ENCODE measurements at regions not wholly inside any gene's neighbourhood (a gene's known extent, or its start where the extent isn't known, plus 50 kb on each side); places are given as distances from the start of the nearest gene placed in this dataset.

- H3K4me3 ChIP-seq (ENCODE audit: control insufficient read depth in 1 of 2, extremely low read depth in 1 of 2, low read length in 1 of 2): no peak overlapping the region
- no peaks in the 10 kb centered on the region for H3K27me3 ChIP-seq (replicated peaks in 1 of 2; ENCODE audit: control insufficient read depth in 2 of 2, extremely low read depth in 1 of 2, insufficient read depth in 2 of 2, low read length in 1 of 2)
- H3K4me1 ChIP-seq (ENCODE audit: control insufficient read depth in 1 of 2, extremely low read depth in 1 of 2, insufficient read depth in 2 of 2, low read length in 2 of 2): no peaks in the 10 kb centered on the region
- H3K9me3 Mint-ChIP-seq: peaks cover 7 to 24% (median 12%) of the 10 kb centered on the region in 3 donors
- no peak overlapping the region for H3K27ac ChIP-seq (ENCODE audit: low read length)
- no peaks in the 10 kb centered on the region for H3K36me3 ChIP-seq (ENCODE audit: control insufficient read depth in 2 of 2, extremely low read depth in 1 of 2, insufficient read depth in 1 of 2, low read length in 1 of 2)
- ChIA-PET POLR2A (no interaction called here), CTCF (interaction anchor here in 1 of 2 donors (1.0 kb wide), 1 partner anchor 12 kb away, joined by 3 read pairs; no protein-coding TSS in a partner anchor)
- no peak for DNase-seq
- no peak overlapping the region for H3K4me3 Mint-ChIP-seq
- no peaks in the 10 kb centered on the region for H3K9me3 ChIP-seq
- H3K4me1 Mint-ChIP-seq: peaks cover 0 to 2% (median 0%) of the 10 kb centered on the region in 3 donors
- no peaks in the 10 kb centered on the region for H3K27me3 Mint-ChIP-seq
- WGBS (ENCODE audit: insufficient coverage): no CpG with 5 or more reads among the region's 1 CpG
- H3K36me3 Mint-ChIP-seq: peaks cover 9% of the 10 kb centered on the region
- no peak for ATAC-seq (replicated peaks in 1 of 4)
- H3K27ac Mint-ChIP-seq: no peak overlapping the region
These were observed 165.2 kb upstream of the SAMSN1 start for GRCh38 chr21:14711287-14711686.

DNA sequence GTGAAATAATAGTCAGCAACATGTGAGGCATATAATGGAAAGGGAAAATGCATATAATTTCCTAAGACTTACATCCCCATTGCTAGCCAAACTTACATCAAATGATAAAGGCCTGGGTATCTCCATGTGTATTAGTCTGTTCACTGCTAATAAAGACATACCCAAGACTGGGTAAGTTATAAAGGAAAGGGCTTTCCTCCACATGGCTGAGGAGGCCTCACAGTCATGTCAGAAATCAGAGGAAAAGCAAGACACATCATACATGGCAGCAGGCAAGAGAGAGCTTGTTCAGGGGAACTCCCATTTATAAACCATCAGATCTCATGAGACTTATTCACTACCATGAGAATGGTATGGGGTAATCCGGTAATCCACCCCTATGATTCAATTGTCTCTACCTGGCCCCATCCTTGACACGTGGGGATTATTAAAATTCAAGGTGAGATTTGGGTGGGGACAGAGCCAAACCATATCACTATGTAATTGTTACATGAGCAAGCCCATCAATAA is 161.5 kb upstream of the SAMSN1 start:
- H3K9me3 Mint-ChIP-seq: peaks cover 7 to 15% (median 9%) of the 10 kb centered on the region in 3 donors
- no peaks in the 10 kb centered on the region for H3K9me3 ChIP-seq
- no peak for ATAC-seq (replicated peaks in 1 of 4)
- no peak for DNase-seq
- H3K4me1 ChIP-seq (ENCODE audit: control insufficient read depth in 1 of 2, extremely low read depth in 1 of 2, insufficient read depth in 2 of 2, low read length in 2 of 2): no peaks in the 10 kb centered on the region
- H3K27me3 ChIP-seq (replicated peaks in 1 of 2; ENCODE audit: control insufficient read depth in 2 of 2, extremely low read depth in 1 of 2, insufficient read depth in 2 of 2, low read length in 1 of 2): no peaks in the 10 kb centered on the region
- H3K27ac ChIP-seq (ENCODE audit: low read length): no peak overlapping the region
- H3K36me3 Mint-ChIP-seq: peaks cover 5% of the 10 kb centered on the region
- H3K4me3 Mint-ChIP-seq: no peak overlapping the region
- POLR2A ChIA-PET: interaction anchor here in 1 of 2 donors (0.9 kb wide), 1 partner anchor 9 kb away, joined by 3 read pairs; no protein-coding TSS in a partner anchor
- H3K4me3 ChIP-seq (ENCODE audit: control insufficient read depth in 1 of 2, extremely low read depth in 1 of 2, low read length in 1 of 2): no peak overlapping the region
- peaks cover 0 to 2% (median 0%) of the 10 kb centered on the region in 3 donors for H3K4me1 Mint-ChIP-seq
- H3K27me3 Mint-ChIP-seq: no peaks in the 10 kb centered on the region
- H3K36me3 ChIP-seq (ENCODE audit: control insufficient read depth in 2 of 2, extremely low read depth in 1 of 2, insufficient read depth in 1 of 2, low read length in 1 of 2): no peaks in the 10 kb centered on the region
- H3K27ac Mint-ChIP-seq: no peak overlapping the region
- no CpG with 5 or more reads among the region's 2 CpGs for WGBS (ENCODE audit: insufficient coverage)
- CTCF ChIA-PET: no interaction called here

DNA sequence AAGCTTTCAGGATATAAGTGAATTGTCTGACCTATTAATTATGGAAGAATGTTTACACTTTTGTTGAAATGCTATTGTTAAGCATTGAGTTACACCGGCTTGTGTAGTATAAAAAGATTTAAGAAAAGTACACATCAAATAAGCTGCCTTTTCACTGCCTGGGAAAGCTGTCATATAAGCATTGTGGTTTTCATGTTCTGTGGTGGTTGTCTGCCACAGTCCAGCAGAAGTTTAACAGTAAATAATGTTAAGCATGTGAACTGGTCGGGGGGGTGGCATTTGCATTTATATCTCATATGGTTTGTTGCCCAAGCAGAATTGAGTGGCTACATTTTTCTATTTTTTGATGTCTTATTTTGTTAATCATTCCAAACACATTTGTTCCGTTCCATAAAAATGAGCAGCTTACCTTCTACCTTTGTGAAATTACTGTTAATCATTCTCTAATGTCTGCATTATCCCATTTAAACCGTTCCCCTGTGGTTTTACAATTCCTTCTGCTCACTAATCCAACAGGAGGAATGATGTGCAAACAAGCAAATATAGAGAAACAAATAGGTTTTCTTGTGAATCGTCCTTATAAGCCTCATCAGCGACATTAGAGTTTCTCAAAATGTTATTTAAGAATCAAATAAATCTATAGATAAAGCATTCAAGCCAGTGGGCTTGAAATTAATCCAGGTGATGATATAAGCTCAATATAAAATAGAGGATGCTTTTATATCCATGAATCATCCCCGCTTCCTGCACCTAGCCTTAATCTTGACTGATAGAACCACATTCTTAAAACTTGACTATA is 160.8 kb upstream of the SAMSN1 start:
- CTCF ChIA-PET: interaction anchor here in 1 of 2 donors (0.6 kb wide), 1 partner anchor 18 kb away, joined by 3 read pairs; no protein-coding TSS in a partner anchor
- Mint-ChIP-seq H3K27ac (no peak overlapping the region), H3K36me3 (peaks cover under 1% of the 10 kb centered on the region), H3K9me3 (peaks cover 2 to 9% (median 4%) of the 10 kb centered on the region in 3 donors), H3K4me1 (peaks cover 0 to 2% (median 0%) of the 10 kb centered on the region in 3 donors), H3K4me3 (no peak overlapping the region), H3K27me3 (no peaks in the 10 kb centered on the region)
- Histone ChIP-seq H3K9me3 (no peaks in the 10 kb centered on the region), H3K36me3 (ENCODE audit: control insufficient read depth in 2 of 2, extremely low read depth in 1 of 2, insufficient read depth in 1 of 2, low read length in 1 of 2) (no peaks in the 10 kb centered on the region), H3K27me3 (replicated peaks in 1 of 2; ENCODE audit: control insufficient read depth in 2 of 2, extremely low read depth in 1 of 2, insufficient read depth in 2 of 2, low read length in 1 of 2) (no peaks in the 10 kb centered on the region), H3K27ac (ENCODE audit: low read length) (no peak overlapping the region), H3K4me3 (ENCODE audit: control insufficient read depth in 1 of 2, extremely low read depth in 1 of 2, low read length in 1 of 2) (no peak overlapping the region), H3K4me1 (ENCODE audit: control insufficient read depth in 1 of 2, extremely low read depth in 1 of 2, insufficient read depth in 2 of 2, low read length in 2 of 2) (no peaks in the 10 kb centered on the region)
- WGBS (ENCODE audit: insufficient coverage): no CpG with 5 or more reads among the region's 7 CpGs
- POLR2A ChIA-PET: interaction anchor here in 1 of 2 donors (0.6 to 0.9 kb wide), 2 partner anchors 8 to 32 kb away, joined by 3 read pairs; no protein-coding TSS in a partner anchor
- DNase-seq (no peak), ATAC-seq (replicated peaks in 1 of 4) (no peak)

DNA sequence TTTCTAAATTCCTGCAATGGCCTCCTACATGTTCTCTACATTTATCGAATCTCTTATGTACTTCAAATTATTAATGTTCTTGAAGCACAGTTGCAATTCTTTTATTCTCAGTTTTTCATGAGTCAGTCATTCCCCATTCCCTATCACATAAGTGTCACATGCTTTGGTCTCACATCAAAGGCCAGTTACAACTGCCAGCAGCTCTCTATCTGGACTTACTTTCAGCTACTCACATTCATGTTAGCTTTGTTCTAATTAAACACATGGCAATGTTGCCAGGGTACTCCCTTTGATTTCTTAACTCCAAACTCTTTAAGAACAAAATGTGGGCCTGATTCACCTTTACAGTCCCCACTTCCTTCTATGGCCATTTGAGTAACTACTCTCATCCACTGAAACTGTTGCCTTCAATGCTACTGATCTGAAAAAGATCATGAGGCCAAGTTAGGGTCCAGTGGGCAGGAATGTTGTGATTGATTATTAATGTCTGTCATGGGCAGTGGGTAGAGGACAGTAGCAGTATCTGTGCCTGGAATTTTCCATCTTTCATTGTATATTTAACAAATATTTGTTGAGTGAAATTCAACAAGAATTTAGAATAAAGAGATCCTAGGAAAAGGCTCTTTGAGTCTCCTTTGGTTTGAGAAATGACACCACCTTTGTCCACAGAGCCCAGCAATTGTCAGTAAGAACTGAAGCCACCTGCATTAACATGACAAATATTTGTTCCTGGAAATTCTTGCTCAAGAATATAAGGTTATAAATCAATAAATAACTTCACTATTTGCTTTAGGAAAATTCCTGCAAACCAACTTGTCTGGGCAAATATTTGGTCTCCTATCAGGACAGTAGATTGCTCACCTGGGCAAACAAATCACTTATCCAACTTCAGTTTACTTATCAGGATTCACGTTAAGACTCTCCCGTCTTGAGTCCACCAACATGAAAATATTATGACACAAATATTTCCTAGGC is 153.6 kb upstream of the SAMSN1 start:
- H3K36me3 ChIP-seq (ENCODE audit: control insufficient read depth in 2 of 2, extremely low read depth in 1 of 2, insufficient read depth in 1 of 2, low read length in 1 of 2): no peaks in the 10 kb centered on the region
- Mint-ChIP-seq H3K4me3 (no peak overlapping the region), H3K27ac (no peak overlapping the region), H3K4me1 (no peaks in the 10 kb centered on the region), H3K9me3 (no peaks in the 10 kb centered on the region), H3K36me3 (no peaks in the 10 kb centered on the region), H3K27me3 (no peaks in the 10 kb centered on the region)
- CTCF ChIA-PET: interaction anchor here in 1 of 2 donors (0.7 kb wide), 1 partner anchor 12 kb away, joined by 3 read pairs; no protein-coding TSS in a partner anchor
- no peaks in the 10 kb centered on the region for H3K27me3 ChIP-seq (replicated peaks in 1 of 2; ENCODE audit: control insufficient read depth in 2 of 2, extremely low read depth in 1 of 2, insufficient read depth in 2 of 2, low read length in 1 of 2)
- DNase-seq (no peak), ATAC-seq (replicated peaks in 1 of 4) (no peak)
- H3K9me3 ChIP-seq: no peaks in the 10 kb centered on the region
- H3K4me1 ChIP-seq (ENCODE audit: control insufficient read depth in 1 of 2, extremely low read depth in 1 of 2, insufficient read depth in 2 of 2, low read length in 2 of 2): no peaks in the 10 kb centered on the region
- H3K27ac ChIP-seq (ENCODE audit: low read length): no peak overlapping the region
- 89% methylated on average over 1 of the region's 3 CpGs for WGBS (ENCODE audit: insufficient coverage)
- POLR2A ChIA-PET: interaction anchor here in 1 of 2 donors (0.7 kb wide), 1 partner anchor 35 kb away, joined by 3 read pairs; no protein-coding TSS in a partner anchor
- H3K4me3 ChIP-seq (ENCODE audit: control insufficient read depth in 1 of 2, extremely low read depth in 1 of 2, low read length in 1 of 2): no peak overlapping the region

DNA sequence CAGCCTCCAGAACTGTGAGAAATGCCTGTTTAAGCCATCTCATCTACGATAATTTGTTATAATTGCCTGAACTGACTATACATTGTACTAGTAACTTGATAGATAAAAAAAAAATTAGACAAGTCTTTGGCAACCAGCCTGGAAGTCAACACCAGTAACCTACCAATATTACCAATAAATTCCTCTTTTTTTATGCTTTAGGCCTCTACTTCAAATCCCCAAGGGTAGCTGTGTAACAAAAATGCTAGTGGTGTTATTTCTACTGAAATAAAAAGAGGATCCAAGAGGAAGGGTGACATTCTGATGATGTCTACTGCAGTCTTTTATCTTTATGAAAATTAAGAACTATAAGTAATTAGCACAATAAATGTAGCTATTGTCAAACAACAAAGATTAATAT is 151.7 kb upstream of the SAMSN1 start:
- no peaks in the 10 kb centered on the region for H3K4me1 ChIP-seq (ENCODE audit: control insufficient read depth in 1 of 2, extremely low read depth in 1 of 2, insufficient read depth in 2 of 2, low read length in 2 of 2)
- DNase-seq: no peak
- H3K36me3 Mint-ChIP-seq: no peaks in the 10 kb centered on the region
- no peaks in the 10 kb centered on the region for H3K9me3 ChIP-seq
- H3K27ac ChIP-seq (ENCODE audit: low read length): no peak overlapping the region
- ATAC-seq (replicated peaks in 1 of 4): no peak
- no peaks in the 10 kb centered on the region for H3K36me3 ChIP-seq (ENCODE audit: control insufficient read depth in 2 of 2, extremely low read depth in 1 of 2, insufficient read depth in 1 of 2, low read length in 1 of 2)
- no peak overlapping the region for H3K4me3 ChIP-seq (ENCODE audit: control insufficient read depth in 1 of 2, extremely low read depth in 1 of 2, low read length in 1 of 2)
- no peaks in the 10 kb centered on the region for H3K9me3 Mint-ChIP-seq
- no peak overlapping the region for H3K27ac Mint-ChIP-seq
- no peaks in the 10 kb centered on the region for H3K27me3 Mint-ChIP-seq
- H3K4me3 Mint-ChIP-seq: no peak overlapping the region
- ChIA-PET CTCF (no interaction called here), POLR2A (no interaction called here)
- WGBS (ENCODE audit: insufficient coverage): no CpG with 5 or more reads among the region's 1 CpG
- no peaks in the 10 kb centered on the region for H3K27me3 ChIP-seq (replicated peaks in 1 of 2; ENCODE audit: control insufficient read depth in 2 of 2, extremely low read depth in 1 of 2, insufficient read depth in 2 of 2, low read length in 1 of 2)
- no peaks in the 10 kb centered on the region for H3K4me1 Mint-ChIP-seq

DNA sequence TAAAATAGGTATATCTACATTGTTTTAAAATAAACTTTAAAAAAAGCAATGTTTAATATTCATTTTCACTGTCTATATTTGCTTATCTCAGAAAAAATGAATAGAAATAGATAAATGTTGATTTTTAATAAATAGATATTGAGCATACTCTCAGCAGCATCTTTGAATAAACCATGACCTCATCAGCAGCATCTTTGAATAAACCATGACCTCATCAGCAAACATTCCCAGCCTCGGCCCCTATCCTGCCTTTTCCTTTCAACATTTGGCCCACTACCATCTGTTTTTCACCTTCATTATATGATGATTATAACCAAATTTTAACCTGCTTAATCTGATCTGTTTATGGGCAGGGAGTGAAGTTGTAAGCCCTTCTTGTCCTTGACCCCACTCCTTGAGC is 148.7 kb upstream of the SAMSN1 start:
- ChIA-PET POLR2A (no interaction called here), CTCF (no interaction called here)
- no peaks in the 10 kb centered on the region for H3K36me3 ChIP-seq (ENCODE audit: control insufficient read depth in 2 of 2, extremely low read depth in 1 of 2, insufficient read depth in 1 of 2, low read length in 1 of 2)
- Mint-ChIP-seq H3K4me1 (peaks cover 5 to 8% (median 7%) of the 10 kb centered on the region in 3 donors), H3K36me3 (no peaks in the 10 kb centered on the region), H3K9me3 (no peaks in the 10 kb centered on the region), H3K4me3 (no peak overlapping the region), H3K27ac (no peak overlapping the region), H3K27me3 (no peaks in the 10 kb centered on the region)
- no peak for ATAC-seq (replicated peaks in 1 of 4)
- no peak for DNase-seq
- no CpG with 5 or more reads among the region's 1 CpG for WGBS (ENCODE audit: insufficient coverage)
- H3K9me3 ChIP-seq: no peaks in the 10 kb centered on the region
- H3K27ac ChIP-seq (ENCODE audit: low read length): no peak overlapping the region
- no peak overlapping the region for H3K4me3 ChIP-seq (ENCODE audit: control insufficient read depth in 1 of 2, extremely low read depth in 1 of 2, low read length in 1 of 2)
- H3K27me3 ChIP-seq (replicated peaks in 1 of 2; ENCODE audit: control insufficient read depth in 2 of 2, extremely low read depth in 1 of 2, insufficient read depth in 2 of 2, low read length in 1 of 2): no peaks in the 10 kb centered on the region
- no peaks in the 10 kb centered on the region for H3K4me1 ChIP-seq (ENCODE audit: control insufficient read depth in 1 of 2, extremely low read depth in 1 of 2, insufficient read depth in 2 of 2, low read length in 2 of 2)
